SK-N-SH (cell line): ENCODE measurements at regions not wholly inside any gene's neighbourhood (a gene's known extent, or its start where the extent isn't known, plus 50 kb on each side); places are given as distances from the start of the nearest gene placed in this dataset.

Experiments used
- CHD2 ChIP-seq: fragments of 150-350 bp; IDR thresholded peaks from 2 replicates; pipeline ENCODE4 v1.6.1; 2018; ENCODE audit warnings: low read length; ENCODE audit not compliant: partially characterized antibody
- CTCF ChIP-seq: fragments of 200-600 bp; sonication (generic); IDR thresholded peaks from 2 replicates; pipeline ENCODE4 v1.6.1; 2017; ENCODE audit warnings: antibody characterized with exemption, mild to moderate bottlenecking, moderate library complexity
- FOXM1 ChIP-seq: IDR thresholded peaks from 2 replicates; pipeline ENCODE4 v1.4.0; 2012; ENCODE audit warnings: low read depth, mild to moderate bottlenecking
- JUND ChIP-seq: IDR thresholded peaks from 2 replicates; pipeline ENCODE4 v1.4.0; 2012
- MAX ChIP-seq: IDR thresholded peaks from 2 replicates; pipeline ENCODE4 v1.4.0; 2012; ENCODE audit warnings: low read depth
- RAD21 ChIP-seq: IDR thresholded peaks from 2 replicates; pipeline ENCODE4 v1.6.1; 2012; ENCODE audit warnings: mild to moderate bottlenecking, low read length
- YY1 ChIP-seq: IDR thresholded peaks from 2 replicates; pipeline ENCODE4 v1.4.0; 2012; ENCODE audit warnings: low read depth, mild to moderate bottlenecking
- TF ChIP-seq, protein P1 (sequence below): IDR thresholded peaks from 2 replicates; pipeline ENCODE4 v1.4.0; 2012; ENCODE audit warnings: low read depth, borderline replicate concordance
- TF ChIP-seq, protein P2 (sequence below): fragments of 150-350 bp; IDR thresholded peaks from 2 replicates; pipeline ENCODE4 v1.6.1; 2017; ENCODE audit warnings: antibody characterized with exemption, low read length, low read depth, borderline replicate concordance

DNA sequence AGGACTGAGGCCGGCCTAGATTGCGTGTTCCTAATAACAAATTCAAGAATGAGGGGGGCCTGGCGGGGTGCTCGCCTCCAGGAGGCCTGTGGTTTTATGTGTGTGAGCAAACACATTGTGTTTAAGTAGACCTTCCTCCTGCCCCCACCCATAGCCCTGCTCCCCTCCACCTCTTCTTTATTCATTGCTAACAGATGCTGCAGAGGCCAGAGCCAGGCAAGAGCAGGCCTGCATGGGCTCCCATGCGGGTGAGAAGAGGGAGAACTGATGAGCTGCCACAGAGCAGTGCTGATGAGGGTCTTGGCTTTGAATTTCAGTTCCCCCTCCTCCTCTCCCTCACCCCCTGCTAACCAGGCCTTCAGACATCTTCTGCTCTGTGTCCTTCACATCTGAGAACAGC lies 154.6 kb downstream of the OSR1 start:
- TF ChIP-seq CTCF = no peak
- TF ChIP-seq, protein P1, sequence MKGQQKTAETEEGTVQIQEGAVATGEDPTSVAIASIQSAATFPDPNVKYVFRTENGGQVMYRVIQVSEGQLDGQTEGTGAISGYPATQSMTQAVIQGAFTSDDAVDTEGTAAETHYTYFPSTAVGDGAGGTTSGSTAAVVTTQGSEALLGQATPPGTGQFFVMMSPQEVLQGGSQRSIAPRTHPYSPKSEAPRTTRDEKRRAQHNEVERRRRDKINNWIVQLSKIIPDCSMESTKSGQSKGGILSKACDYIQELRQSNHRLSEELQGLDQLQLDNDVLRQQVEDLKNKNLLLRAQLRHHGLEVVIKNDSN = no peak
- TF ChIP-seq MAX = no peak
- no peak for TF ChIP-seq RAD21
- TF ChIP-seq JUND = no peak
- no peak for TF ChIP-seq CHD2
- no peak for TF ChIP-seq YY1
- TF ChIP-seq FOXM1 = no peak
- TF ChIP-seq, protein P2, sequence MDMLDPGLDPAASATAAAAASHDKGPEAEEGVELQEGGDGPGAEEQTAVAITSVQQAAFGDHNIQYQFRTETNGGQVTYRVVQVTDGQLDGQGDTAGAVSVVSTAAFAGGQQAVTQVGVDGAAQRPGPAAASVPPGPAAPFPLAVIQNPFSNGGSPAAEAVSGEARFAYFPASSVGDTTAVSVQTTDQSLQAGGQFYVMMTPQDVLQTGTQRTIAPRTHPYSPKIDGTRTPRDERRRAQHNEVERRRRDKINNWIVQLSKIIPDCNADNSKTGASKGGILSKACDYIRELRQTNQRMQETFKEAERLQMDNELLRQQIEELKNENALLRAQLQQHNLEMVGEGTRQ = no peak
